ENCODE measurements at regions not wholly inside any gene's neighbourhood (a gene's known extent, or its start where the extent isn't known, plus 50 kb on each side); places are given as distances from the start of the nearest gene placed in this dataset.
A peak's percentile ranks its signal among the peaks of the same experiment; 100 is the strongest.

GRCh38 chr13:83065108-83065507 lies 817.2 kb downstream of the SLITRK1 start:
- in situ Hi-C loops (cut with HindIII; ENCODE audit: low pct_ligation_motif_present, low sequenced_read_pairs): no loop called here
- peak; percentile 15 for DNase-seq
- Histone ChIP-seq H3K27ac (no peak overlapping the region), H3K27me3 (replicated peaks) (no peaks in the 10 kb centered on the region), H3K4me3 (ENCODE audit: low read depth, low read length) (no peak overlapping the region), H3K36me3 (replicated peaks) (no peaks in the 10 kb centered on the region)
- TF ChIP-seq, protein P1, sequence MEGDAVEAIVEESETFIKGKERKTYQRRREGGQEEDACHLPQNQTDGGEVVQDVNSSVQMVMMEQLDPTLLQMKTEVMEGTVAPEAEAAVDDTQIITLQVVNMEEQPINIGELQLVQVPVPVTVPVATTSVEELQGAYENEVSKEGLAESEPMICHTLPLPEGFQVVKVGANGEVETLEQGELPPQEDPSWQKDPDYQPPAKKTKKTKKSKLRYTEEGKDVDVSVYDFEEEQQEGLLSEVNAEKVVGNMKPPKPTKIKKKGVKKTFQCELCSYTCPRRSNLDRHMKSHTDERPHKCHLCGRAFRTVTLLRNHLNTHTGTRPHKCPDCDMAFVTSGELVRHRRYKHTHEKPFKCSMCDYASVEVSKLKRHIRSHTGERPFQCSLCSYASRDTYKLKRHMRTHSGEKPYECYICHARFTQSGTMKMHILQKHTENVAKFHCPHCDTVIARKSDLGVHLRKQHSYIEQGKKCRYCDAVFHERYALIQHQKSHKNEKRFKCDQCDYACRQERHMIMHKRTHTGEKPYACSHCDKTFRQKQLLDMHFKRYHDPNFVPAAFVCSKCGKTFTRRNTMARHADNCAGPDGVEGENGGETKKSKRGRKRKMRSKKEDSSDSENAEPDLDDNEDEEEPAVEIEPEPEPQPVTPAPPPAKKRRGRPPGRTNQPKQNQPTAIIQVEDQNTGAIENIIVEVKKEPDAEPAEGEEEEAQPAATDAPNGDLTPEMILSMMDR (IDR thresholded peaks at IDR 0.05; ENCODE audit: low read depth, low read length, missing control alignments): no peak

- in situ Hi-C loops (cut with HindIII; ENCODE audit: low pct_ligation_motif_present, low sequenced_read_pairs): no loop called here
- TF ChIP-seq, protein P1 (IDR thresholded peaks at IDR 0.05; ENCODE audit: low read depth, low read length, missing control alignments): no peak
- no peak for DNase-seq
- Histone ChIP-seq H3K27ac (no peak overlapping the region), H3K36me3 (replicated peaks) (no peaks in the 10 kb centered on the region), H3K4me3 (ENCODE audit: low read depth, low read length) (no peak overlapping the region), H3K27me3 (replicated peaks) (no peaks in the 10 kb centered on the region)
These were observed 825.2 kb downstream of the SLITRK1 start for GRCh38 chr13:83057119-83057518.

- H3K27me3 ChIP-seq (replicated peaks): no peaks in the 10 kb centered on the region
- no peak for DNase-seq
- H3K36me3 ChIP-seq (replicated peaks): no peaks in the 10 kb centered on the region
- H3K27ac ChIP-seq: no peak overlapping the region
- TF ChIP-seq, protein P1 (IDR thresholded peaks at IDR 0.05; ENCODE audit: low read depth, low read length, missing control alignments): no peak
- H3K4me3 ChIP-seq (ENCODE audit: low read depth, low read length): no peak overlapping the region
- in situ Hi-C loops (cut with HindIII; ENCODE audit: low pct_ligation_motif_present, low sequenced_read_pairs): no loop called here
These were observed 826.0 kb downstream of the SLITRK1 start for GRCh38 chr13:83056269-83056668.

GRCh38 chr13:83048419-83048818 lies 833.9 kb downstream of the SLITRK1 start:
- in situ Hi-C loops (cut with HindIII; ENCODE audit: low pct_ligation_motif_present, low sequenced_read_pairs): no loop called here
- Histone ChIP-seq H3K36me3 (replicated peaks) (no peaks in the 10 kb centered on the region), H3K27ac (no peak overlapping the region), H3K4me3 (ENCODE audit: low read depth, low read length) (no peak overlapping the region), H3K27me3 (replicated peaks) (no peaks in the 10 kb centered on the region)
- DNase-seq: no peak
- TF ChIP-seq, protein P1 (IDR thresholded peaks at IDR 0.05; ENCODE audit: low read depth, low read length, missing control alignments): no peak

GRCh38 chr13:83024955-83025594 lies 857.2 kb downstream of the SLITRK1 start:
- Histone ChIP-seq H3K27ac (no peak overlapping the region), H3K4me3 (ENCODE audit: low read depth, low read length) (no peak overlapping the region), H3K36me3 (replicated peaks) (no peaks in the 10 kb centered on the region), H3K27me3 (replicated peaks) (no peaks in the 10 kb centered on the region)
- in situ Hi-C loops (cut with HindIII; ENCODE audit: low pct_ligation_motif_present, low sequenced_read_pairs): no loop called here
- no peak for DNase-seq
- TF ChIP-seq, protein P1 (IDR thresholded peaks at IDR 0.05; ENCODE audit: low read depth, low read length, missing control alignments): no peak

- in situ Hi-C loops (cut with HindIII; ENCODE audit: low pct_ligation_motif_present, low sequenced_read_pairs): no loop called here
- TF ChIP-seq, protein P1 (IDR thresholded peaks at IDR 0.05; ENCODE audit: low read depth, low read length, missing control alignments): no peak
- no peaks in the 10 kb centered on the region for H3K27me3 ChIP-seq (replicated peaks)
- H3K4me3 ChIP-seq (ENCODE audit: low read depth, low read length): no peak overlapping the region
- no peak for DNase-seq
- no peaks in the 10 kb centered on the region for H3K36me3 ChIP-seq (replicated peaks)
- no peak overlapping the region for H3K27ac ChIP-seq
These were observed 858.0 kb downstream of the SLITRK1 start for GRCh38 chr13:83024232-83024631.
